K562 (cell line): ENCODE measurements at regions not wholly inside any gene's neighbourhood (a gene's known extent, or its start where the extent isn't known, plus 50 kb on each side); places are given as distances from the start of the nearest gene placed in this dataset.

ENCODE experiments used
- ATAC-seq: fragments of 200-7000 bp; cut with Tn5 transposase; 3 replicates; pipeline ENCODE4 v1.9.1; 2020; ENCODE audit warnings: moderate library complexity
- BruUV-seq: library from RNA; stranded (reverse); fragments of 400-500 nt; replicated peaks from 2 replicates; lab custom pipeline; 2021; lab: Mats Ljungman, UMichigan
- CTCF ChIA-PET: fragments of 300-600 bp; formaldehyde crosslinking; extraction: SDS; loops from one replicate; lab custom pipeline; 2021; ENCODE audit warnings: low intra/inter-chr PET ratio; lab: Yijun Ruan, JAX
- POLR2A ChIA-PET: fragments of 300-600, 350-650 bp; sonication (Branson Sonifier 250); formaldehyde crosslinking; extraction: SDS; loops from one replicate; lab custom pipeline; 2021; ENCODE audit warnings: antibody characterized with exemption, inconsistent platforms; lab: Yijun Ruan, JAX
- DNase-seq, 4 experiments: peaks; one replicate each; pipeline versions ENCODE4 v3.0.0 to v3.0.0-alpha.2; 2011 to 2018; ENCODE audit warnings: low spot score in 3 of 4, mixed read lengths in 3 of 4; ENCODE audit errors: extremely low read depth in 1 of 4
- FAIRE-seq: peaks from 2 replicates; lab custom pipeline; 2011; peaks lifted over from hg19 to GRCh38; lab: Jason Lieb, UNC
- H2AFZ ChIP-seq: 2 replicates; pipeline ENCODE4 v1.6.0; 2011; ENCODE audit warnings: low read depth, low read length, control low read depth, inconsistent platforms
- H3K27ac ChIP-seq: fragments of 200-600 bp; 3 replicates; pipeline ENCODE4 v1.8.0; 2011; ENCODE audit warnings: low read depth, mild to moderate bottlenecking, control low read depth, inconsistent platforms, low read length, moderate library complexity, mixed read lengths; ENCODE audit errors: extremely low read depth
- H3K27me3 ChIP-seq, 2 experiments: fragments of 300-600 bp in 1 of 2; 2 replicates in 1 of 2; 3 replicates in 1 of 2; pipeline versions ENCODE4 v1.6.0 to v1.8.0; 2011; ENCODE audit warnings: inconsistent platforms in 2 of 2, low read length in 2 of 2, mild to moderate bottlenecking in 1 of 2, mixed read lengths in 1 of 2, moderate library complexity in 1 of 2; ENCODE audit not compliant: control insufficient read depth in 2 of 2, insufficient read depth in 2 of 2
- H3K36me3 ChIP-seq: fragments of 300-600 bp; 3 replicates; pipeline ENCODE4 v1.8.0; 2011; ENCODE audit warnings: mild to moderate bottlenecking, low read length, inconsistent platforms; ENCODE audit not compliant: control insufficient read depth, insufficient read depth
- H3K4me1 ChIP-seq, 2 experiments: fragments of 200-600 bp in 1 of 2; replicated peaks in 1 of 2; 2 replicates in 1 of 2; 3 replicates in 1 of 2; pipeline versions ENCODE4 v1.5.1 to v1.8.0; 2011; ENCODE audit warnings: inconsistent platforms in 2 of 2, low read length in 2 of 2, mild to moderate bottlenecking in 1 of 2, mixed read lengths in 1 of 2, moderate library complexity in 1 of 2; ENCODE audit not compliant: control insufficient read depth in 2 of 2, insufficient read depth in 2 of 2
- H3K4me2 ChIP-seq: 2 replicates; pipeline ENCODE4 v1.6.1; 2011; ENCODE audit warnings: low read length, control low read depth, inconsistent platforms, mixed read lengths; ENCODE audit not compliant: insufficient read depth
- H3K4me3 ChIP-seq: fragments of 200-600 bp; sonication (generic), shearing (Covaris generic); 2 replicates; pipeline ENCODE4 v1.5.1; 2016; ENCODE audit warnings: control low read depth, inconsistent platforms
- H3K79me2 ChIP-seq: fragments of 200-600 bp; 3 replicates; pipeline ENCODE4 v1.8.0; 2011; ENCODE audit warnings: low read length, inconsistent platforms; ENCODE audit not compliant: control insufficient read depth, insufficient read depth
- H3K9ac ChIP-seq, 2 experiments: 2 replicates each; pipeline versions ENCODE4 v1.6.0 to v1.6.1; 2011; ENCODE audit warnings: low read depth in 2 of 2, low read length in 2 of 2, control low read depth in 1 of 2, inconsistent platforms in 1 of 2, mild to moderate bottlenecking in 1 of 2, mixed read lengths in 1 of 2; ENCODE audit not compliant: insufficient read depth in 1 of 2
- H3K9me1 ChIP-seq: one replicate; pipeline ENCODE4 v1.6.0; 2011; ENCODE audit warnings: inconsistent platforms, mild to moderate bottlenecking, low read length, moderate library complexity; ENCODE audit not compliant: control insufficient read depth, insufficient read depth
- H3K9me3 ChIP-seq: replicated peaks from 2 replicates; pipeline ENCODE4 v1.5.1; 2011; ENCODE audit warnings: low read depth, low read length, inconsistent platforms; ENCODE audit not compliant: control insufficient read depth, insufficient read depth
- H4K20me1 ChIP-seq: replicated peaks from 2 replicates; pipeline ENCODE4 v1.6.1; 2011; ENCODE audit warnings: low read length, inconsistent platforms, mixed read lengths; ENCODE audit not compliant: control insufficient read depth, insufficient read depth
- IFI16 ChIP-seq: fragments of 250-450 bp; sonication (Bioruptor Pico); IDR thresholded peaks from 2 replicates; pipeline ENCODE4 v2.1.2; 2022; ENCODE audit warnings: mild to moderate bottlenecking, inconsistent platforms
- NFXL1 ChIP-seq: fragments of 450-650 bp; formaldehyde crosslinking; IDR thresholded peaks from 2 replicates; pipeline ENCODE4 v1.4.0; 2021; ENCODE audit warnings: mild to moderate bottlenecking
- NUFIP1 ChIP-seq: fragments of 450-650 bp; IDR thresholded peaks from 2 replicates; pipeline ENCODE4 v1.6.1; 2018; ENCODE audit not compliant: partially characterized antibody
- SNAPC5 ChIP-seq: fragments of 250-450 bp; sonication (Bioruptor Pico); IDR thresholded peaks from 2 replicates; pipeline ENCODE4 v1.8.0; 2021; ENCODE audit warnings: moderate library complexity, mild to moderate bottlenecking, inconsistent platforms
- TAF1 ChIP-seq: IDR thresholded peaks from 2 replicates; pipeline ENCODE4 v1.6.1; 2011; ENCODE audit warnings: mild to moderate bottlenecking, low read length, moderate library complexity; ENCODE audit not compliant: insufficient read depth, control insufficient read depth, severe bottlenecking; ENCODE audit errors: extremely low read depth
- ZBTB34 ChIP-seq: fragments of 250-450 bp; sonication (Bioruptor Pico); IDR thresholded peaks from 2 replicates; pipeline ENCODE4 v1.8.0; 2021; ENCODE audit warnings: mild to moderate bottlenecking, moderate library complexity
- WGBS: fragments of 100-300 bp; shearing (Covaris generic); methylation state at CpG from one replicate; pipeline ENCODE4 v1.1.6; 2016; ENCODE audit warnings: low coverage, mixed read lengths; ENCODE audit not compliant: insufficient coverage; ENCODE audit errors: missing lambda C conversion rate; 5-methylcytosine and 5-hydroxymethylcytosine counted together
- in situ Hi-C: fragments of 300-500 bp; cut with MboI; formaldehyde crosslinking; loops from 4 replicates; pipeline ENCODE4 v1.15.0; 2018; ENCODE audit warnings: inconsistent platforms, mixed read lengths
- intact Hi-C: fragments of 100-400 bp; cut with micrococcal nuclease; formaldehyde crosslinking; loops from 2 replicates; pipeline ENCODE4 v1.14.2; 2022

- Histone ChIP-seq H3K36me3 (no peaks in the 10 kb centered on the region), H3K27ac (no peak overlapping the region), H3K4me2 (no peak overlapping the region), H3K4me1 (no peaks in the 10 kb centered on the region)
- FAIRE-seq: no peak
- no TSS peak for BruUV-seq
- 0% methylated on average over 5 of the region's 5 CpGs for WGBS
- in situ Hi-C loops: no loop called here
- TF ChIP-seq ZBTB34 (CRISPR knock-in tag) (no peak), NUFIP1 (no peak), IFI16 (CRISPR knock-in tag) (no peak), NFXL1 (CRISPR knock-in tag) (no peak)
- TF ChIP-seq, all 486 proteins: peak for 0
- ChIA-PET CTCF (interaction anchor here (1.5 kb wide), 2 partner anchors 92 to 101 kb away, joined by 8 to 9 read pairs; no protein-coding TSS in a partner anchor), POLR2A (interaction anchor here (1.7 kb wide), 1 partner anchor 12 kb away, joined by 6 read pairs; no protein-coding TSS in a partner anchor)
- Histone ChIP-seq H3K9ac (no peak overlapping the region), H3K27me3 (peaks cover 6 to 34% of the 10 kb centered on the region in 2 experiments; a peak in 3 of 5 replicates), H3K9me3 (no peaks in the 10 kb centered on the region), H2AFZ (no peak overlapping the region), H3K79me2 (no peaks in the 10 kb centered on the region), H3K9me1 (no peaks in the 10 kb centered on the region), H3K4me3 (no peak overlapping the region), H4K20me1 (no peaks in the 10 kb centered on the region; the same call in none of the 2 replicates)
- no peak for ATAC-seq
- intact Hi-C loops: loop anchor here (10.0 kb wide), 2 partner anchors 444 to 984 kb away; no protein-coding TSS in a partner anchor
- DNase-seq: no peak
Observed at GRCh38 chr10:78210548-78210947, 176.9 kb downstream of the RPS24 start.

GRCh38 chr10:78210976-78211375 is 177.3 kb downstream of the RPS24 start:
- H3K27me3 ChIP-seq: peaks cover 6 to 34% of the 10 kb centered on the region in 2 experiments; a peak in 3 of 5 replicates

More at GRCh38 chr10:78210976-78211375, 177.3 kb downstream of the RPS24 start:
- TF ChIP-seq TAF1: no peak
- no peak for TF ChIP-seq SNAPC5 (CRISPR knock-in tag)
- TF ChIP-seq, all 486 proteins: peak for 0
- POLR2A ChIA-PET: no interaction called here
- ATAC-seq: no peak
- Histone ChIP-seq H3K9me3 (no peaks in the 10 kb centered on the region), H3K27ac (no peak overlapping the region), H3K4me2 (no peak overlapping the region), H3K4me1 (no peaks in the 10 kb centered on the region), H3K4me3 (no peak overlapping the region), H3K9ac (no peak overlapping the region), H2AFZ (no peak overlapping the region), H3K36me3 (no peaks in the 10 kb centered on the region), H3K9me1 (no peaks in the 10 kb centered on the region), H4K20me1 (no peaks in the 10 kb centered on the region; the same call in none of the 2 replicates), H3K79me2 (no peaks in the 10 kb centered on the region)
- BruUV-seq: no TSS peak
- no peak for FAIRE-seq
- 0% methylated on average over 6 of the region's 6 CpGs for WGBS
- in situ Hi-C loops: no loop called here
- CTCF ChIA-PET: interaction anchor here (0.8 to 1.5 kb wide), 3 partner anchors 92 to 170 kb away, joined by 3 to 9 read pairs (median 8); no protein-coding TSS in a partner anchor
- no peak for DNase-seq
- intact Hi-C loops: loop anchor here (10.0 kb wide), 2 partner anchors 444 to 984 kb away; no protein-coding TSS in a partner anchor
